ENCODE measurements at regions not wholly inside any gene's neighbourhood (a gene's known extent, or its start where the extent isn't known, plus 50 kb on each side); places are given as distances from the start of the nearest gene placed in this dataset.
"Not testable (repeated sequence)": the region's sequence is repeated elsewhere in the genome, so short reads cannot be mapped to it uniquely, and the experiment has no call there.

GRCh38 chr7:12002428-12002827 is 170.4 kb upstream of the THSD7A start:
- Histone ChIP-seq H3K27me3 (ENCODE audit: control insufficient read depth, insufficient read depth, low read length) (no peaks in the 10 kb centered on the region), H3K4me3 (ENCODE audit: low read depth, low read length) (no peak overlapping the region), H3K36me3 (ENCODE audit: control insufficient read depth, insufficient read depth, low read length) (no peaks in the 10 kb centered on the region)
- no peak for TF ChIP-seq CTCF (IDR thresholded peaks at IDR 0.05; ENCODE audit: insufficient read depth, low read length, poor library complexity, severe bottlenecking)
- DNase-seq (ENCODE audit: low read depth) = no peak

GRCh38 chr7:12004581-12004980 is 172.6 kb upstream of the THSD7A start:
- TF ChIP-seq CTCF (IDR thresholded peaks at IDR 0.05; ENCODE audit: insufficient read depth, low read length, poor library complexity, severe bottlenecking) = no peak
- no peak for DNase-seq (ENCODE audit: low read depth)
- Histone ChIP-seq H3K36me3 (ENCODE audit: control insufficient read depth, insufficient read depth, low read length) (no peaks in the 10 kb centered on the region), H3K4me3 (ENCODE audit: low read depth, low read length) (no peak overlapping the region), H3K27me3 (ENCODE audit: control insufficient read depth, insufficient read depth, low read length) (no peaks in the 10 kb centered on the region)

GRCh38 chr7:12007576-12007975 is 175.6 kb upstream of the THSD7A start:
- no peak for DNase-seq (ENCODE audit: low read depth)
- H3K36me3 ChIP-seq (ENCODE audit: control insufficient read depth, insufficient read depth, low read length) = no peaks in the 10 kb centered on the region
- H3K27me3 ChIP-seq (ENCODE audit: control insufficient read depth, insufficient read depth, low read length) = no peaks in the 10 kb centered on the region
- H3K4me3 ChIP-seq (ENCODE audit: low read depth, low read length) = no peak overlapping the region
- no peak for TF ChIP-seq CTCF (IDR thresholded peaks at IDR 0.05; ENCODE audit: insufficient read depth, low read length, poor library complexity, severe bottlenecking)

- Histone ChIP-seq H3K36me3 (ENCODE audit: control insufficient read depth, insufficient read depth, low read length) (no peaks in the 10 kb centered on the region), H3K27me3 (ENCODE audit: control insufficient read depth, insufficient read depth, low read length) (no peaks in the 10 kb centered on the region), H3K4me3 (ENCODE audit: low read depth, low read length) (no peak overlapping the region)
- DNase-seq (ENCODE audit: low read depth) = no peak
- no peak for TF ChIP-seq CTCF (IDR thresholded peaks at IDR 0.05; ENCODE audit: insufficient read depth, low read length, poor library complexity, severe bottlenecking)
These were observed 182.0 kb upstream of the THSD7A start for GRCh38 chr7:12013983-12014382.

GRCh38 chr7:12016439-12016838 is 184.4 kb upstream of the THSD7A start:
- no peak overlapping the region for H3K4me3 ChIP-seq (ENCODE audit: low read depth, low read length)
- H3K27me3 ChIP-seq (ENCODE audit: control insufficient read depth, insufficient read depth, low read length) = no peaks in the 10 kb centered on the region
- DNase-seq (ENCODE audit: low read depth) = no peak
- H3K36me3 ChIP-seq (ENCODE audit: control insufficient read depth, insufficient read depth, low read length) = no peaks in the 10 kb centered on the region
- TF ChIP-seq CTCF (IDR thresholded peaks at IDR 0.05; ENCODE audit: insufficient read depth, low read length, poor library complexity, severe bottlenecking) = no peak

GRCh38 chr7:12017046-12017445 is 185.0 kb upstream of the THSD7A start:
- Histone ChIP-seq H3K27me3 (ENCODE audit: control insufficient read depth, insufficient read depth, low read length) (no peaks in the 10 kb centered on the region), H3K36me3 (ENCODE audit: control insufficient read depth, insufficient read depth, low read length) (no peaks in the 10 kb centered on the region), H3K4me3 (ENCODE audit: low read depth, low read length) (no peak overlapping the region)
- DNase-seq (ENCODE audit: low read depth) = no peak
- TF ChIP-seq CTCF (IDR thresholded peaks at IDR 0.05; ENCODE audit: insufficient read depth, low read length, poor library complexity, severe bottlenecking) = no peak

- H3K36me3 ChIP-seq (ENCODE audit: control insufficient read depth, insufficient read depth, low read length); H3K4me3 ChIP-seq (ENCODE audit: low read depth, low read length); DNase-seq (ENCODE audit: low read depth); H3K27me3 ChIP-seq (ENCODE audit: control insufficient read depth, insufficient read depth, low read length): not testable (repeated sequence)
These were observed 189.1 kb upstream of the TMEM106B start for GRCh38 chr7:12022011-12022410.

Measured in kidney epithelial cell (primary cell).